Kidney capillary endothelial cell (primary cell): ENCODE measurements at regions not wholly inside any gene's neighbourhood (a gene's known extent, or its start where the extent isn't known, plus 50 kb on each side); places are given as distances from the start of the nearest gene placed in this dataset.

Experiments
- DNase-seq: peaks from one replicate; pipeline ENCODE4 v3.0.0-alpha.2; 2018; ENCODE audit warnings: low spot score

GRCh38 chr11:28615542-28615941 lies 507.4 kb downstream of the METTL15 start:
- DNase-seq, result no peak

GRCh38 chr11:28606930-28607329 lies 498.7 kb downstream of the METTL15 start:
- DNase-seq, result no peak

- no peak for DNase-seq
Observed at GRCh38 chr11:28599656-28600055, 491.5 kb downstream of the METTL15 start.

- no peak for DNase-seq
Observed at GRCh38 chr11:28598531-28598930, 490.3 kb downstream of the METTL15 start.

GRCh38 chr11:28596816-28597215 lies 488.6 kb downstream of the METTL15 start:
- no peak for DNase-seq

- no peak for DNase-seq
Observed at GRCh38 chr11:28592141-28592540, 484.0 kb downstream of the METTL15 start.

- DNase-seq, result no peak
Observed at GRCh38 chr11:28584992-28585391, 476.8 kb downstream of the METTL15 start.

- no peak for DNase-seq
Observed at GRCh38 chr11:28582506-28582905, 474.3 kb downstream of the METTL15 start.

GRCh38 chr11:28581286-28582242 lies 473.4 kb downstream of the METTL15 start:
- DNase-seq, result no peak

GRCh38 chr11:28571371-28571770 lies 463.2 kb downstream of the METTL15 start:
- DNase-seq, result no peak

- no peak for DNase-seq
Observed at GRCh38 chr11:28569106-28569505, 460.9 kb downstream of the METTL15 start.

GRCh38 chr11:28566339-28567089 lies 458.3 kb downstream of the METTL15 start:
- peak; percentile 76 for DNase-seq

GRCh38 chr11:28559492-28559891 lies 451.3 kb downstream of the METTL15 start:
- DNase-seq, result no peak

- DNase-seq, result no peak
Observed at GRCh38 chr11:28547321-28547741, 439.1 kb downstream of the METTL15 start.

- DNase-seq, result no peak
Observed at GRCh38 chr11:28545536-28545935, 437.3 kb downstream of the METTL15 start.

- no peak for DNase-seq
Observed at GRCh38 chr11:28542561-28542960, 434.4 kb downstream of the METTL15 start.

- DNase-seq, result no peak
Observed at GRCh38 chr11:28539239-28540030, 431.2 kb downstream of the METTL15 start.

- DNase-seq, result no peak
Observed at GRCh38 chr11:28537822-28538221, 429.6 kb downstream of the METTL15 start.

GRCh38 chr11:28536504-28537267 lies 428.5 kb downstream of the METTL15 start:
- DNase-seq, result no peak

GRCh38 chr11:28535677-28536076 lies 427.5 kb downstream of the METTL15 start:
- no peak for DNase-seq
